Glutamatergic neuron (in vitro differentiated cells): ENCODE measurements at regions not wholly inside any gene's neighbourhood (a gene's known extent, or its start where the extent isn't known, plus 50 kb on each side); places are given as distances from the start of the nearest gene placed in this dataset.

Source experiments
- DNase-seq: peaks from one replicate; pipeline ENCODE4 v3.0.0; 2022
- H3K27ac Mint-ChIP-seq: one replicate; pipeline ENCODE4 v1.8.0; 2020; ENCODE audit warnings: mild to moderate bottlenecking, mixed read lengths, inconsistent platforms; ENCODE audit not compliant: unreplicated experiment
- H3K27me3 Mint-ChIP-seq: one replicate; pipeline ENCODE4 v1.8.0; 2020; ENCODE audit warnings: mild to moderate bottlenecking, moderate library complexity, mixed read lengths, inconsistent platforms; ENCODE audit not compliant: unreplicated experiment
- H3K36me3 Mint-ChIP-seq: one replicate; pipeline ENCODE4 v1.8.0; 2020; ENCODE audit warnings: mild to moderate bottlenecking, mixed read lengths, inconsistent platforms; ENCODE audit not compliant: unreplicated experiment
- H3K4me1 Mint-ChIP-seq: one replicate; pipeline ENCODE4 v1.8.0; 2020; ENCODE audit warnings: mild to moderate bottlenecking, low read depth, mixed read lengths, inconsistent platforms; ENCODE audit not compliant: unreplicated experiment
- H3K4me3 Mint-ChIP-seq: one replicate; pipeline ENCODE4 v1.8.0; 2020; ENCODE audit warnings: mild to moderate bottlenecking, mixed read lengths, inconsistent platforms; ENCODE audit not compliant: unreplicated experiment
- H3K9me3 Mint-ChIP-seq: one replicate; pipeline ENCODE4 v1.8.0; 2020; ENCODE audit warnings: mild to moderate bottlenecking, moderate library complexity, mixed read lengths, inconsistent platforms; ENCODE audit not compliant: unreplicated experiment
- TF ChIP-seq, protein P1 (sequence below): fragments of 200-600 bp; sonication (generic); IDR thresholded peaks from one replicate; pipeline ENCODE4 v1.5.0; 2021; ENCODE audit not compliant: partially characterized antibody, unreplicated experiment

DNA sequence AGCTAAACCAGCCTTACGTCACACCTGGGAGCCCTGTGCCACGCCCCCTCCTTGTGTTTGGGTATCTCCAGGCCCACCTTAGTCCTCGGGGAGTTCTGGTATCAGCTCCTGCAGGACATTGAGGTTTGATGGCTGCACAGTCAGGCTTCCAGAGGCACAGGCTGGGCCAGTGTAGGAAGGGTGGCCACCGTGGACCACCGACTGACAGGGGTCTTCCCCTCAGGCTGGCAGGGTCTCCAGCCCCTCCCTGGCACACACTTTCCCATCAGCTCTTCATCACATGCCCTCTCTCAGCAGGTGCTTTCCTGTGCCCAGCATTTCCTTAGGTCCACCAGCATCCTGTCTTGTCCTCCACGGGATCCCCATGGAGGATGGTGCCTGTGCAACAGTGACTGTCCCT is 413.1 kb downstream of the TCERG1L start:
- H3K27ac Mint-ChIP-seq: no peak overlapping the region
- DNase-seq: no peak
- H3K4me1 Mint-ChIP-seq: peaks cover 2% of the 10 kb centered on the region
- H3K4me3 Mint-ChIP-seq: no peak overlapping the region
- no peaks in the 10 kb centered on the region for H3K27me3 Mint-ChIP-seq
- H3K9me3 Mint-ChIP-seq: peaks cover 2% of the 10 kb centered on the region
- TF ChIP-seq, protein P1, sequence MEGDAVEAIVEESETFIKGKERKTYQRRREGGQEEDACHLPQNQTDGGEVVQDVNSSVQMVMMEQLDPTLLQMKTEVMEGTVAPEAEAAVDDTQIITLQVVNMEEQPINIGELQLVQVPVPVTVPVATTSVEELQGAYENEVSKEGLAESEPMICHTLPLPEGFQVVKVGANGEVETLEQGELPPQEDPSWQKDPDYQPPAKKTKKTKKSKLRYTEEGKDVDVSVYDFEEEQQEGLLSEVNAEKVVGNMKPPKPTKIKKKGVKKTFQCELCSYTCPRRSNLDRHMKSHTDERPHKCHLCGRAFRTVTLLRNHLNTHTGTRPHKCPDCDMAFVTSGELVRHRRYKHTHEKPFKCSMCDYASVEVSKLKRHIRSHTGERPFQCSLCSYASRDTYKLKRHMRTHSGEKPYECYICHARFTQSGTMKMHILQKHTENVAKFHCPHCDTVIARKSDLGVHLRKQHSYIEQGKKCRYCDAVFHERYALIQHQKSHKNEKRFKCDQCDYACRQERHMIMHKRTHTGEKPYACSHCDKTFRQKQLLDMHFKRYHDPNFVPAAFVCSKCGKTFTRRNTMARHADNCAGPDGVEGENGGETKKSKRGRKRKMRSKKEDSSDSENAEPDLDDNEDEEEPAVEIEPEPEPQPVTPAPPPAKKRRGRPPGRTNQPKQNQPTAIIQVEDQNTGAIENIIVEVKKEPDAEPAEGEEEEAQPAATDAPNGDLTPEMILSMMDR: no peak
- H3K36me3 Mint-ChIP-seq: no peaks in the 10 kb centered on the region

- H3K27ac Mint-ChIP-seq: no peak overlapping the region
- TF ChIP-seq, protein P1: no peak
- no peaks in the 10 kb centered on the region for H3K27me3 Mint-ChIP-seq
- peaks cover 2% of the 10 kb centered on the region for H3K4me1 Mint-ChIP-seq
- no peak overlapping the region for H3K4me3 Mint-ChIP-seq
- no peaks in the 10 kb centered on the region for H3K36me3 Mint-ChIP-seq
- peaks cover 1% of the 10 kb centered on the region for H3K9me3 Mint-ChIP-seq
- no peak for DNase-seq
These were observed 411.7 kb downstream of the TCERG1L start for GRCh38 chr10:130899856-130900255.

DNA sequence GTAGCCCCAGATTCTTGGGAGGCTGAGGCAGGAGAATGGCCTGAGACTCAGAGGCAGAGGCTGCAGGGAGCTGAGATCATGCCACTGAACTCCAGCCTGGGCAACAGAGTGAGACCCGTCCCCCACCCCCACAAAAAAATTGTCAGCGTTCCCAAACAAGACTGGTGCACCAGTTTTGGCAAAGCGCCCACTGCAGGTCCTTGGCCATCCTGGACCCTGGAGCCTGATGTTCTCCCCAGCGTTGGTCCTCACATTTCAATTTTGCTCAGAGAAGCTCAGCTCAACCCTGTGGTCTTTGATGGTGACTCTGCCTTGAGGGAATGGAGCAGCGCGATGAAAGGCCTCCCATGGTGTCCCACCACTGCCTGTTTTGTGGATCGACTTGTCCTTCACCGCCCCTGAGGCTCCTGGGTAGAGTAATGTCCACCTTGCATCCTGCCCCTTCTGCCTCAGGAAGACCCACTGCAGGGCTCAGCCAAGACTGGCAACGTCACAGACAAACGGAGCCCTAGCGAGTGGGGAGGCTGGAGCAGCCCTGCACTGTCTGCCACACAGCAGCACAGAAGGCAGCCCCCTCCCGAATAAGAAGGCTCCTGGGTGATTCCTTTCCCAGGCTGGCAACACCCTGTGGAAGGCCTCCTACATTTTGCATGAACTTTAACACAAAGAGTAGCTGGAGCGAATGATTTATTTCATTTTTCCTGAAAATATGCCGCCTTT is 410.9 kb downstream of the TCERG1L start:
- Mint-ChIP-seq H3K4me1 (peaks cover 2% of the 10 kb centered on the region), H3K27ac (no peak overlapping the region), H3K4me3 (no peak overlapping the region), H3K27me3 (no peaks in the 10 kb centered on the region), H3K9me3 (no peaks in the 10 kb centered on the region), H3K36me3 (no peaks in the 10 kb centered on the region)
- no peak for DNase-seq
- TF ChIP-seq, protein P1: no peak

DNA sequence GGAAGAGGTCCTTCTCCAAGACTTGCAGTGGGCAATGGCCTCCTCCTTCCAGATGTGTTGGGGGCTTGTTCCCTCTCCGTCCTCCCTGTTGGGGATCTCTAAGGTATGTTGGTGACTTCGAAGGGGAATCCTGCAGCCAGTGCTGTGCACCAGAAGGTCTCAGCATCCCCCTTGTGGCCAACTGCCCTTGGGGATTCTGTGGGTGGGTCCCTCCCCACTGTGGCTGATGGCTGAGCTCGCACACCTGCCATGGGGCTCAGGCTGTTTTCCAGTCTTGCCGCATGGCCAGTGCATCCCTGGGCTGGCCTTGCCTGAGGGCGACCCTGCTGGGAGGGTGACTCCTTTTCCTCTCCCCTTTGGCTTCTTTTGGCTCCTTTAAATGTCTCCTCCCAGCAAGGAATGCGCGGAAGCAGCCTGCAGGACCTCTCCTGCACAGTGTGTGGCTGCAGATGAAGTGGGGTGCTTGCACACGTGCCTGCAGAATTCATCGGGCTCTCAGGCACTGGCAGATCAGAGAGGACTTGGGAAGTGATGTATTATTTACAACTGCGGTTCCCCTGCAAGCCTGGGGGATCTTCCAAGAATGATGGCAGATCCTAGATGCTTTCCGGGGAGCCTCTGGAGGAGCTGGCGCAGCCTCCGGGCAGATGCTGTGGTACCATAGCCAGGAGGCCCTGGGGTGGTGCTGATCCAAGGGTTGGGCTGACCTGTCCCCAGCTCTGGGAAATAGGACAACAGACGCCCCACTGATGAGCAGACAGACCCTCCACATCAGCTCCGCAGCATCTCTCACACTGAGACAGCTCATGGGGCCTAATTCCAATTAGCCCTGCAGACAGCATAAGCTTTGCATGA is 410.0 kb downstream of the TCERG1L start:
- no peaks in the 10 kb centered on the region for H3K36me3 Mint-ChIP-seq
- no peak for DNase-seq

More for the DNA sequence above, 410.0 kb downstream of the TCERG1L start:
- no peak overlapping the region for H3K27ac Mint-ChIP-seq
- peaks cover 2% of the 10 kb centered on the region for H3K27me3 Mint-ChIP-seq
- peaks cover 2% of the 10 kb centered on the region for H3K4me1 Mint-ChIP-seq
- no peaks in the 10 kb centered on the region for H3K9me3 Mint-ChIP-seq
- no peak overlapping the region for H3K4me3 Mint-ChIP-seq
- TF ChIP-seq, protein P1: no peak
